ENCODE measurements at regions not wholly inside any gene's neighbourhood (a gene's known extent, or its start where the extent isn't known, plus 50 kb on each side); places are given as distances from the start of the nearest gene placed in this dataset.

DNA sequence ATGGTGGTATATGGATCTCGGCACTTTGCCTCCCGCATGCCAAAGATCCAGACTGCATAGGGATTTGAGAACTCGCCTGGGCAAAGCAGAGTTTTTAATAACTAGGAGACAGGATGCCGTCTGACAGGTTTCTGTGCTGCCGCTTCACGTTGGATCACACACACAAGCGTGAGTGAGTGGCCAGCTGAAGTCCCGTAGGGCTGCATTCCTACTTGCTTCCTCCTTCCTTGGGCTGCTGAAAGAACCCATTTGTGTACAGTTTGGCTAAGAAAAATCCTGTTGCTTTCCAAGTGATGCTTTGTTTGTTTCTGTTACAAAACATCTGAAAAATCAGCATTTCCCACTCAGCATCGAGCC lies 604.3 kb upstream of the CFAP20DC start:
- no peak for DNase-seq (ENCODE audit: low read depth)
- no peak overlapping the region for H3K4me3 ChIP-seq (ENCODE audit: low read depth, low read length)

DNA sequence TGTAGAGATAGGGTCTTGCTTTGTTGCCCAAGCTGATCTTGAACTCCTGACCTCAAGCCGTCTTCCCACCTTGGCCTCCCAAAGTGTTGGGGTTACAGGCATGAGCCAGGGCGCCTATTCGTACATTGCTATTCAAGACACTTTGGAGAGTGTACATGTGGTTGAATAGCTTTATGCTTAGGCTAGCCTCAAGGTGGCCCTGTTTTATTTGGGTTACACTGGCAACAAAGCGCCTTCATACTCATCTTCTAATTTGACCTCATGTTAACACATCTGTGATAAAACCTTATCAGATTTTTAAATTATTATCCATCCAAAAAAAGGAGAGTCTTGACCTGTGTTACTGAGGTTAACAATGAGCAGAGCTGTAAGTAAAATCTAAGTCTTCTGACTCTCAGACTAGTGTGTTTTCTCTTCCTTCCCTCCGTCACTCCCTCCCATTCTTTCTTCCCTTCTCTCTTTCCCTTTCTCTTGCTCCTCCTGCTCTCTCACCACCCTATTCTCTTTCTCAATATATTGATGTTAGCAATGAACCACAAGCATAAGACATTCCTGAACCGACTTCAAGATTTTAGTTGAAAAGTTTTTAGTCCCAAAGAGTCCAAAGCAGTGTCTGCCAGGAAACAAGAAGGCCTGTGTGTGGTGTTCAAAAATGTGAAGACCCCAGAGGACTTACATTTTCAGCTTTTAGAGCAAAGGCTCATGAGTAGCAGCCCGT lies 603.7 kb upstream of the CFAP20DC start:
- no peak for DNase-seq (ENCODE audit: low read depth)
- H3K4me3 ChIP-seq (ENCODE audit: low read depth, low read length): no peak overlapping the region

DNA sequence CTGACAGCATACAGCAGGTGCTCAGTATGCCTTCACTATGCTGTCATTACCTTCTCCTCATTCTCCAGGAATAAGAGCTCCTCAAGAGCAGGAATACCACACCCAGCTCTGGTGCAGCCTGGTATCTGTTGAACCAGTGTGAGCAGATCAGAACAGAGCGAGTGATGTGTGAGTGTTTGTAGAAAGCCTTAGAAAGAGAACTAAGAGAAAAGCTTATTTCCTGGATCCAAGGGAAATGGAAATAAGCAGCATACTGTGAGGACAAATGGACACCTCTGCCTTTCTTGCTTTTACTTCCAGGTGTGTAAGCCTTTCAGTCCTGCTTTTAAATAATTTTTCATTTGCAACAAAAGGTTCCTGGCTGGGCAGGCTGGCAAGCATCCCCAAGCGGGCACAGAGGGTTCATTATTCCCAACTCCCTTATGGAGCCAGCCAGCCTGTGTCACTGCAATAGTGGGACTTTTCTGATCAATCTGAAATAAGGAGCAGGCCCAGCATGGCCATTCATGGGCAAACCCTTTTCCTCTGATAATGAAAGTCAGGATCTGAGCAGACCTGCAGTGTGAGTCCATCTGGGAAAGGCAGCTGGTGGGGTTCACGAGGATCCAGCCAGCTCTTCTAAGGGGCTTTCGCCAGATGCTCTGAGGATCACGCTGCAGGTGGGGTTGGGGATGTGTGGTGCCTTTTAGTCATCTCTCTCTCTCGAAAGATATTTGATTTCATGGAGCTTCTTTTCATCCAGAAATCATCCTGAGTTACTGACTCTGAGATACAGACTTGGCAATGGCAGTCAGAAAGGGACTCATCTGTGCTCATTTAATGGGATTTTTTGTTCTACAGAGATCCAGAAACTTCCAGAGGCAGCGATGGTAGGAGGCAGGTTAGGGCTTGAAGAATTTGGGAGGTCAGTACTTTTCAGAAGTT lies 594.9 kb upstream of the CFAP20DC start:
- H3K4me3 ChIP-seq (ENCODE audit: low read depth, low read length): no peak overlapping the region
- DNase-seq (ENCODE audit: low read depth): no peak

DNA sequence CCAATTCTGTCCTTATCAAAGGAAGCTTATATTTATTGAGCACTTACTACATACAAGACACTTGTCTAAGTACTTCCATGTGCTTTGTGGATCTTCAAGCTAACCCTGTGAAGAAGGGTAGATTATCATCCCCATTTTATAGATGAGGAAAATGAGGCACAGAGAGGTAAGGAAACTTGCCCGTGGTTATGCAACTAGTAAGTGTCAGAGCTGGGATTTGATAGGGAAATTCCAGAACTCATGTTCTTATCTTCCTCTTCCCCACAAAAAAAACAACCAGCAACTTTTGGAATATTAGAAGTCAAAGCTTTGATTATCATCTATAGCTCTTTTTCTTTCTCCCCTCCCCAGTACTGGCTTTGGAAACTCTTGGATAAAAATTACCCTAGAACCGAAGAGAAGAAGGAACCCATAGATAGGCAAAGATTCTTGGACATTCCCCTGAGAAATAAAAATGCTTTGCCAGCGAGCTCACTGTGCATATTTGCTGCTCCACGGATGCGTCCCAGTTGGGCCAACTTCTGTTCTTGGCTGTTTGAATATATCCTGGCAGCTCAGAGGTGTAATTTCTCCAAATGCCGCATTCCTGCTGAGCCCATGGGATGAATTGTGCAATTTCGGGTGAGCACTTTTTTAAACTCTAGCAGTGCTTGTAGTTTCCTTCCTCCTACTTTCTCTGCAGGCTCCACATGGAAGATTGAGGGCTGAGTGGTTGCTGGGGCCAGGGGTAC lies 591.5 kb upstream of the CFAP20DC start:
- DNase-seq (ENCODE audit: low read depth): peak; percentile 59

DNA sequence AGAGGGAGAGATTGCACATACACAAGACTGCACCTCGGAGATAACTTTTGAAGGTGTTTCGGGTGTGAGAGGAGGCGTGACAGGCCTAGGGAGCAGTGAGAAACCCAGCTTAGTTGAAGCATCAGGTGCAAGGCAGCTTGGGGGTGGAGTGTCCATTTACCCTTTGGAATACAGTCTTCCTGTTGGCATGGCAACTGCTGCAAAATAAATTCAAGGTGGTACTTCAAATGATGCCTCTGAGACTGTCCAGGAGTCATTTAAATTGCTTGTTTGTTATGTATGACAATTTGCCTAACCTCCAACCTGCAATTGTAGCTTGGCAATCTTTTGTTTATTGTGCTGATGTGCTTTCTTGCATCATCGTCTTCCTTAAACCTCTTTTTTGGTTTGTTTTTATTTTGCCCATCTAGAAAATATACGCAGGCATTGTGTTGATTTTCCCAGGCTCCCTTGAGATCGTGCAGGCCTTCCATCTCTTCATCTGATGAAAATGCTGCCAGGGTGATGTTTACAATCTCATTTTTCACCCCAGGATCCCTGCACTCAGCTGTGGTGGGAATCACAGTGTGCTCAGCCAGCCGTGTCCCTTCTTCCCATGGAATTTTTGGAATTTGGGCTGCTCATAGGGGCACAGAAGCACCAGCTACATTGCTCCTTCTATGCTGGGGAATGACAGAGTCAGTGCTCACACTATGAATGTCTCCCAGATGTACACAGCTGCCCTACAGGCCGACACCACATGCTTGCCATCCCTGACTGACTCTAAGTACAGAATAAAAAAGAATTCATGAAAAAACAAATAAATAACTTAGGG lies 583.1 kb upstream of the CFAP20DC start:
- H3K4me3 ChIP-seq (ENCODE audit: low read depth, low read length): no peak overlapping the region

More for the DNA sequence above, 591.5 kb upstream of the CFAP20DC start:
- H3K4me3 ChIP-seq (ENCODE audit: low read depth, low read length): no peak overlapping the region

DNA sequence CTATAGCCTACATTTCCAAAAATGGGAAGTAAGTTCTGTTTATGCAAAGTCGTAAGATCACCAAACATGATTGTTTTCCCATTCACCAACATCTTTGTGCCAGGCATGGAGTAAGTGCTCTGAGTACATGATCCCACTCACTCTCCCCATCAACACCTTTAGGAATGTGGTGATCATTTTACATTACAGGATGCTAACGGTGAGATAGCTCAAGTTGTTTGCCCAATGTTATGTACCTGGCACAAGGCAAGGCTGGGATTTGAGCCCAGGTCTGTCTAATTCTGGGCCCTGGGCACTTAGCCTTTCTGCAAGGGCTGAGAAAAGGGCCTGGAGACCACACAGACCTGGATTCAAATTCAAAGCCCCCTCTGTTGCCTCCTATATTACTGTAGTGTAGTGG lies 581.7 kb upstream of the CFAP20DC start:
- no peak for DNase-seq (ENCODE audit: low read depth)
- no peak overlapping the region for H3K4me3 ChIP-seq (ENCODE audit: low read depth, low read length)

More for the DNA sequence above, 583.1 kb upstream of the CFAP20DC start:
- no peak for DNase-seq (ENCODE audit: low read depth)

DNA sequence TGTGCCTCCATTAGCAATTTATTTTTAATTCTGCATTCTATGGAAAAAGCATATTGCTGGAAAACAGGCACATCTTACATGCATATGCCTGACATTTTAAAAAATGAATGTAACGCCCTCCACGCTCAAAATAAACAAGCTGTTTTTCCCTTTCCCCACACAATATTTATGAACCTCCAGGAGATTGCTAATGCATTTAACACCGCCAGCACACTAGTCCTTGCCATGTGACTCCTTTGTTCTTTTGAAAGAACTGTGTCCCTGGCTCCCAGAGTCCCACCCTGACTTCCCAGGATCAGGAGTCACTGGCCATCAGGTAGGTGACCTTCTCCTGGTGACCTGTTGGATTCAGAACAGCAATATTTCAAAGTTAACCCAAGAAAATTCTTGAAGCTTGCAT lies 571.2 kb upstream of the CFAP20DC start:
- H3K4me3 ChIP-seq (ENCODE audit: low read depth, low read length): no peak overlapping the region
- no peak for DNase-seq (ENCODE audit: low read depth)

DNA sequence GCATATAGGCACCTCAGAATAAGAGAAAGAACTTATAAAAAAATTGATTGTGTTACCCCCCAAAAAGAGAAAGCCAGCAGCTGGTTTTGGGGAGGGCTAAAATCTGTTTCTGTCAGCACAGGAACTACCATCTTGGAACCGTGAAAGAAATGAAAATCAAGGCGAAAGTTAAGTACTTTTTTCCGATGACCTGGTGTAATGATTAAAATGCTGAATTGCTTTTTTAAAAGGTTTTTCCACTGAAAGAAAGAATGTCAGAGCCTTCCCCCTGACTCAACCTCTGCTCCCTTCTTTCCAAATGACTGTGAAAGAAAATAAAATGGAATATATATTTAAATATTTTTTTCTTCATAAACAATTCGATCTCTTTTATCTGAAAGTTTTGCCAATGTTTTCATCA lies 570.5 kb upstream of the CFAP20DC start:
- H3K4me3 ChIP-seq (ENCODE audit: low read depth, low read length): no peak overlapping the region
- no peak for DNase-seq (ENCODE audit: low read depth)

DNA sequence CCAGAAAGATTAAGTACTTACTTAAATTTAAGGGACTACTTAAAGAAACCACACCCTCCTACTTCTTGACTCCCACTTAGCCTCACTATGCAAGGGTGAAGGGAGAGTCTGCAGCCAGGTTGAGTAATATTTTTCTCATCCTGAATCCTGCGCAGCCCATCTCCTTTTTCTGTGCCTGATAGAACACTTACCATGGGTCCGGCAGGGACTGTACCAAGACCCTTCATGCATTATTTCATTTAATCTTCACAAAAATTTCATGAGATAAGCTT lies 562.6 kb upstream of the CFAP20DC start:
- H3K4me3 ChIP-seq (ENCODE audit: low read depth, low read length): no peak overlapping the region
- DNase-seq (ENCODE audit: low read depth): no peak

DNA sequence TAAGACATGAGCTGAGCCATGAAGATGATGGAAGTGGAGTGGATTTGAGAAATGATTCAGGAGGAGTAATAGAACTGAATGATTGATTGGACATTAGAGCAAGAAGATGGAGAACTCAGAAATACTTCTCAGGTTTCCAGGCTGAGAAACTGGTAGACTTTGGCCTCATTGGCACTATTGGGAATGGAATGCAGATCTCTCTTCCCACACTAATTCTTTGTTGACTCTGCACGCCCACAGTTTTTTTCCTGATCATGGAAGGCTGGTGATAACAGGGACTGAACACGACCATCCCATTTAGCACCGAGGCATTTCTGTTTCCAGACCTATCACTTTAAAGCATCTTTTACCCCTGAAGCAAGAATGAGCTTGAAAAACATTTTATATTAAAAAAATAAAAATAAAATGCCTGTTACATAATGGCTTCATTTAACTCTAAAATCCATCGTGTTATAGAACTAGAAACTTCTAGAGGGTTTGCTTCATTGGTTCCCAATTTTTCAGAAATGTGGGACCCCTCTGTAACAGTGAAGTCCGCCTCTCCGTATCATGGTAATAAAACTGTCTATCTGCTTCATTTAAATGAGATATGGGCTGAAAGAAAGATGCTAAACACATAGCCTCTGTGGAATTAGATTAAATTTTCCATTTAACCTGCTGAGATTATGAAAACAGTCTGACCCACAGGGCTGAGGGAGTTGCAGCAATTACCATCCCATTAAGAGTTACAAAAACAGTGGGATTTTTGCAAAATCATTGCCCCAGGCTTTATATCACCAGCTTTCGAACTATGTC lies 562.0 kb upstream of the CFAP20DC start:
- no peak for DNase-seq (ENCODE audit: low read depth)
- no peak overlapping the region for H3K4me3 ChIP-seq (ENCODE audit: low read depth, low read length)

DNA sequence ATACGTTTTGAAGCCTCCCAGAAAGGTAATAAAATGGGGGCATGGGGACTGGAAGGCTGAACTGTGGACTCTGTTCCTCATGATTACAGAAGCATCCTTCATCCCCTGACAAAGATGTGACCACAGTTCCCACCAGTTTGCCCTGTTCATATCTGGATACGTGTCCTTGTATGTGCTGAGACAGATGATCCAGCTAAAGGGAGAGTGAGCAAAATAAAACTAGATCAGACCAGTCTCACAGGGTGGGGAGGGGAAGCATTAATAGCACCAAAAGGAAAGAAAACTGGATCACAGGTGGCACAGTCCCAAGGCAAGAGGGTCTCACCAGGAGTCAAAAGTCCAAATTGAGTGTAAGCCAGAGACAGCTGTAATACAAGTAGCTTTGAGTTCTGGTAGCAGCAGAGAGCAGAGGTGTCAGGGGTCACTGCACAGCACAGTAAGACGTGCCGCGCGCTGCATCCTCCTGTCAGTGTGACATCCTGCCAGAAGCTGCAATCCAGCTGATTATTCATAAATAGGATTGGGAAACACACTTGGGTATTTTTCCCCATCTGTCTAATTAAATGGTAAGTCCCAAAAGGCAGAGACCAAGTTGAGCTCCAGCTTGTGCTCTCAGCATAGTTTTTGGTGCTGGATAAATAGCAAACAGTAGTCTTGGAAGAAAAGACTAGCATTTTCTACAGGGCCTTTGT lies 560.0 kb upstream of the CFAP20DC start:
- DNase-seq (ENCODE audit: low read depth): peak; percentile 65
- H3K4me3 ChIP-seq (ENCODE audit: low read depth, low read length): no peak overlapping the region

DNA sequence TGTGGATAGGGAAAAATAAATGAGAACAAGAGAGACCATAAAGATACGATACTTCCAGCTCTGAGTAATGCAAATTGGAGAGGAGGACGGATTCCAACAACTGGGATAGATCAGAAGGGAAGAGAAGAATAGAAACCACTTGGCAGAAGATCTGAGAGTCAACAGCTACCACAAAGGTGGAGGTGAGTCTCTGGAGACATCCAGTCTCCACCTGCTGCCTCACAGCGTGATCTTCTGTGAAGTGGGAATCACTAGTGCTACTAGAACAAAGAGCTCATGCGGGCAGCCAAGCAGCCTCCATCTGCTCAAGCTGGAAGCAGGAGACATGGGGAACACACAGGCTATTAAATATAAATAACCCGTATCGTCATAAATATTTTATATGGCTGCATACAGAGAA lies 558.5 kb upstream of the CFAP20DC start:
- DNase-seq (ENCODE audit: low read depth): no peak
- H3K4me3 ChIP-seq (ENCODE audit: low read depth, low read length): no peak overlapping the region

DNA sequence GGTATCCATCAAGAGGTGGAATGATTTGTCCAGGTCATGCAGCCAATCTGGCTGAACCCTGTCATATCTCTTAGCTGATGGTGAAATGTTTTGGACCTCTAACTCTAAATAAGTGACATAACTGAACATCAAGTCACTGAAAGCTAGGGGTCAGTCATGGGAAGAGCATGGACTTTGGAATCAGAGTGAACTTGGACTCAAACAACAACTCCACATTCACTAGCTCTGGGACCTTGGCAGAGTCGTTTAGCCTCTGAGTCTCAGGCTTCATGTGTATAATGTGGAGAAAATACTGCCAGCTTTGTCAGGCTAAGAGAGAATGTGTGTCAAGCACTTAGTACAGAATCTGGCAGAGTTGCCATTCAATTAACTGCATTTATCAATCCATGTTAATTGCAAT lies 557.8 kb upstream of the CFAP20DC start:
- H3K4me3 ChIP-seq (ENCODE audit: low read depth, low read length): no peak overlapping the region
- no peak for DNase-seq (ENCODE audit: low read depth)

DNA sequence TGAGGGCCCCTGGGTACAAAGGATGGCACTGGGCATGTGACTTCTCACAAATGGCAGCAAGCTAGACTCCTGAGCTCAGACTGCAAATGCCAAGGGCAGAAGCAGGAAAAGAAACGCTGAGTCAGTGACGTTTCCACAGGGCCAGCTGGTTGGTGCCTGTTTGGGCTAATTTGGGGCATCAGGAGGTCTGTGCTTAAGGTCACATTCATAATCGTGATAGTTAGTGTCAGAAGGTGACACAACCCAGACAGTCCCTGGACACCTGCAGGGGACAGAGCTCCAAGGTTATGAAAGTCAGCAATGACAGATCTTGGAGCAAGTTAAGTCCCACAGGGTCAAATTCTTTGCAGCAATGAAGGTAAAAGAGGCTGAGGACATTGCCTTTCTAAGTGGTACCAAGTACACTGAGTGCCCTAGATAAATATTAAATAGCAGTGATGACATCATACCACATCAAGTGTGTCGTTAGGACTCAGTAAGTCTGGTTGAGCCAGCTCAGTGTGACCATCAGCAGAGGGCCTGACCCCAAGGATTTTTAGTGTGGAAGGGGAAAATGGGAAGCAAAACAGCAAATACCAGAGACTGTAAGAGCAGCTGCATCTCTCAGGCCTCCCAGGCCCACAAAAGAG lies 556.9 kb upstream of the CFAP20DC start:
- no peak for DNase-seq (ENCODE audit: low read depth)
- no peak overlapping the region for H3K4me3 ChIP-seq (ENCODE audit: low read depth, low read length)

DNA sequence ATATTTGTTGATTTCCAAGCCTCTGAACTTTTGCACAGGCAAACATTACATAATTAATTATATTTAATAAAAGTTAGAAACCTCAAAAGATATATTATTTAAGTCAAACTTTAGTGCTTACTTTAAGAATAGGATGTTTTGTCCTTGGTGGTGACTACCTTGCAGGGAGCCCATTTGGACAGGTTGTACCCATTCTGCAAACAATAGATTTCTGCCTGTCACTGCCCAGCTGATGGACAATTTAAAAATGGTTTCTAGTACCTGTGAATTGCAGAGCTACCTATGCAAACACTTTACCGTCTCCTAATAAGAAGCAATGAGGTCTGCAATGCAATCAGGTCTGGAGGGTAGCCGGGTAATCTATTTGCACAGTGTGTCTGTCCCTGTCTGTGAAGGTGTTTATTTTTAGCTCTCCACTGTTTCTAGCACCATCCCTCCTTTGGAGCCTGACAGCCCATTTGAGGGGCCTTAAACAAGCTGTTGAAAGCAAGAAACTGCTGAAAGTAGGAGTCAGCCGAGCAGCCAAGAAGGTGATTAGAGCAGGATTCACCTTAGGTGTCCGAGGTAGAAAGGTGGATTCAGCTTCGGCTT lies 556.2 kb upstream of the CFAP20DC start:
- no peak for DNase-seq (ENCODE audit: low read depth)

DNA sequence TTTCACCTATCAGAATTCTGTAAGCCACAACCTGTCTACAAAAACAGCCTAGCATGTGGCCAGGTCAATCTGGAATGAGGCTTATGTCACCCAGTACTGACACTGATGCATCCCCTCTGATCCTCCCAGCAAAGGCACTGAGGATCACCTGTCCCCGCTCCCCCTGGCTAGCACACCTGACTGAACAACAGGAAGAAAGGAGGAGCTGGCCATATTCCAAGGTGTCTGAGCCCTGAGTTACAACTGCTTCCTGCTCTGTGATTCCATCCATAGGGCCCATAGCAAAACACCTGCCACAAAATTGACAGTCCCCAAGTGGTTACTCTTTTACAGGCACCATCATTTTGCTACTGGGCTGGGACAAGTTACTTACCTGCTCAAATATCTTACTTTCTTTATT lies 555.5 kb upstream of the CFAP20DC start:
- DNase-seq (ENCODE audit: low read depth): no peak
- H3K4me3 ChIP-seq (ENCODE audit: low read depth, low read length): no peak overlapping the region

More for the DNA sequence above, 556.2 kb upstream of the CFAP20DC start:
- no peak overlapping the region for H3K4me3 ChIP-seq (ENCODE audit: low read depth, low read length)

DNA sequence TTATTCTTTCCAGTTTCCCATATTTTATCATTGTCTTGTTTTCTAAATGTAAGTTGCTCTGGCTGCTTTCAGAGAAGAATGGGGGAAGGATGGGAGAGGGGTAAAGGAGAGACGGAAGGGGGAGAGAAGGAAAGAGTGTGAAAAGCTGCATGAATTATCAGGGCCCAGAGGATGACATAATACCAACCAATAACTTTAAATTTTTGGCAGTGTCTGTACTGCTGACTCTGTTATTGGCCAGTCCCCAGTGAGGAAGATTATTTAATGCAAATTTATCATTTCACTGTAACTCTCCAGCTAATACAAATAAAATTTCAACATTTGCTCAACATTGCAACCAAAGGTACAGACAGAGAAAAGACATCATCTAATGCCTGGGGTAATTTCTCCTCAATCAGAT lies 551.7 kb upstream of the CFAP20DC start:
- no peak overlapping the region for H3K4me3 ChIP-seq (ENCODE audit: low read depth, low read length)
- no peak for DNase-seq (ENCODE audit: low read depth)

DNA sequence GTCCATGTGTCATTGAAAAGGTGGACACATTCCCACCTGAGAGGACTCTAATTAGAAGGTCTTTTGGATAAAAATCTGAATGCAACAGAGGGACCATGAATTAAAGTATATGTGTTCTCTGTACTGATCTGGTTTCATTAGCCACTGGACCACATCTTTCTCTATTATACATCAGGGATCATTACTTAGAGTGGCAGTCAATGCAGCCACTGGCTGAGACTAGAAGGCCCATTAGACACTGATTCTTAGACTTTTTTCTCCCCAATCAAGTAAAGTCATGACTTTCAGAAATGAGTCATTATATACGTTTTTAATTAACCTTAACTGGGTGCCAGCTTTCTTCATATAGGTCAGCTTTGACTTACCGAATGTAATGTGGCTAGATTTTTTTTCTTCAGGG lies 550.8 kb upstream of the CFAP20DC start:
- H3K4me3 ChIP-seq (ENCODE audit: low read depth, low read length): no peak overlapping the region
- DNase-seq (ENCODE audit: low read depth): no peak

All from skeletal muscle cell (primary cell).